Adipocyte (in vitro differentiated cells): ENCODE measurements at regions not wholly inside any gene's neighbourhood (a gene's known extent, or its start where the extent isn't known, plus 50 kb on each side); places are given as distances from the start of the nearest gene placed in this dataset.
"Not testable (repeated sequence)": the region's sequence is repeated elsewhere in the genome, so short reads cannot be mapped to it uniquely, and the experiment has no call there.

Source experiments
- DNase-seq: peaks from one replicate; pipeline ENCODE4 v3.0.0-alpha.2; 2015; ENCODE audit warnings: low read depth
- H3K27me3 ChIP-seq: replicated peaks from 2 replicates; pipeline ENCODE4 v1.7.0; 2013; ENCODE audit warnings: mild to moderate bottlenecking, low read length, moderate library complexity; ENCODE audit not compliant: control insufficient read depth, insufficient read depth
- H3K36me3 ChIP-seq: 2 replicates; pipeline ENCODE4 v1.7.0; 2013; ENCODE audit warnings: low read length, mild to moderate bottlenecking, moderate library complexity; ENCODE audit not compliant: control insufficient read depth, insufficient read depth, severe bottlenecking
- H3K4me1 ChIP-seq: 2 replicates; pipeline ENCODE4 v1.7.0; 2013; ENCODE audit warnings: mild to moderate bottlenecking, low read length, moderate library complexity; ENCODE audit not compliant: control insufficient read depth, insufficient read depth
- H3K4me3 ChIP-seq: 2 replicates; pipeline ENCODE4 v1.7.0; 2013; ENCODE audit warnings: mild to moderate bottlenecking, low read length, moderate library complexity
- H3K9ac ChIP-seq: 2 replicates; pipeline ENCODE4 v1.7.0; 2013; ENCODE audit warnings: mild to moderate bottlenecking, low read length, moderate library complexity
- H3K9me3 ChIP-seq: 2 replicates; pipeline ENCODE4 v1.7.0; 2013; ENCODE audit warnings: mild to moderate bottlenecking, low read length, moderate library complexity; ENCODE audit not compliant: control insufficient read depth

DNA sequence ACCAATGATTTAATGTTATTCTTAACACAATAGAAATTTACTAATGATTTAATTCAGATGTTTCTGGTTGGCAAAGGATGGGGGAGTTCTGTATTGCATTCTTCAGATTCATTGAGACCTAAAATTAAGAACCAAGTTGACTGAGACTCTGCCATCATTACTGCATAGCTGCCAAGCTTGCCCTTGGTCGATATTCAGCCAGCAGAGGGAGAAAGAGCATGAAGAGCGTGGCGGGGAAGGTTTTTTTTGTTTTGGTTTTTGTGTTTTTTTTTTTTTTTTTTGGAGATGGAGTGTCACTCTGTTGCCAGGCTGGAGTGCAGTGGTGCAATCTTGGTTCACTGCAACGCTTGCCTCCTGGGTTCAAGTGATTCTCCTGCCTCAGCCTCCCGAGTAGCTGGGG, 659.4 kb upstream of the EEF2KMT start:
- H3K4me1 ChIP-seq: no peaks in the 10 kb centered on the region
- no peaks in the 10 kb centered on the region for H3K9me3 ChIP-seq
- DNase-seq: no peak

DNA sequence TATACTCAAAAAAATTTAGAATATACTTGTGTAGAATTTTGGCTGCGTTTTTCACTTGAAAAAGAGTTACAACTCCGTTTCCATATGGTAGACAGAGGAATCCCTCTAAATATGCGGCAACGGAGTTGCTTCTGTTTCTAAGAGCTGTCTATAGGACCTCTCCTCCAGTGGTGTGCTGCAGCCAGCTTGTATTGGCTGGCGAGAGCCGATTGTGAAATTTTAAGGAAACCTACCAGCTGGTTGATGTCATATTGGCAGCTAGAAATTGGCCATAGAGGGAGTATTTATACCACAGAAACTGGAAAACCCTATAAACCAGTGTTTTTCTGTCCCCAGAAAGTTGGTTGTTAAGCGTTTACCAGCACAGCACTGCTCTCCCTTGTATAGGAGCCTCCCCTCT, 655.8 kb upstream of the EEF2KMT start:
- H3K9me3 ChIP-seq: no peaks in the 10 kb centered on the region
- no peak overlapping the region for H3K4me3 ChIP-seq
- no peaks in the 10 kb centered on the region for H3K36me3 ChIP-seq
- no peak for DNase-seq
- no peaks in the 10 kb centered on the region for H3K27me3 ChIP-seq
- no peaks in the 10 kb centered on the region for H3K4me1 ChIP-seq
- no peak overlapping the region for H3K9ac ChIP-seq

More for the DNA sequence above, 659.4 kb upstream of the EEF2KMT start:
- Histone ChIP-seq H3K4me3 (no peak overlapping the region), H3K27me3 (no peaks in the 10 kb centered on the region), H3K9ac (no peak overlapping the region), H3K36me3 (no peaks in the 10 kb centered on the region)

- no peak for DNase-seq
Observed at GRCh38 chr16:5751216-5751615, 653.6 kb upstream of the EEF2KMT start.

DNA sequence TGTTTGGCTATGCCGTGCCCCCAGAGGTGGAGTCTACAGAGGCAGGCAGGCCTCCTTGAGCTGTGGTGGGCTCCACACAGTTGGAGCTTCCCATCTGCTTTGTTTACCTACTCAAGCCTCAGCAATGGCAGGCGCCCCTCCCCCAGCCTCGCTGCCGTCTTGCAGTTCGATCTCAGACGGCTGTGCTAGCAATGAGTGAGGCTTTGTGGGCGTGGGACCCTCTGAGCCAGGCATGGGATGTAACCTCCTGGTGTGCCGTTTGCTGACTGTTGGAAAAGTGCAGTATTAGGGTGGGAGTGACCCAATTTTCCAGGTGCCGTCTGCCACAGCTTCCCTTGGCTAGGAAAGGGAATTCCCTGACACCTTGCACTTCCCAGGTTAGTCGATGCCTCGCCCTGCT, 652.8 kb upstream of the EEF2KMT start:
- not testable (repeated sequence) for H3K4me1 ChIP-seq, H3K4me3 ChIP-seq, H3K36me3 ChIP-seq, H3K27me3 ChIP-seq, H3K9ac ChIP-seq, DNase-seq, H3K9me3 ChIP-seq

More at GRCh38 chr16:5751216-5751615, 653.6 kb upstream of the EEF2KMT start:
- no peak overlapping the region for H3K9ac ChIP-seq
- H3K9me3 ChIP-seq: no peaks in the 10 kb centered on the region
- H3K4me1 ChIP-seq: no peaks in the 10 kb centered on the region
- H3K27me3 ChIP-seq: no peaks in the 10 kb centered on the region
- no peaks in the 10 kb centered on the region for H3K36me3 ChIP-seq
- H3K4me3 ChIP-seq: no peak overlapping the region

DNA sequence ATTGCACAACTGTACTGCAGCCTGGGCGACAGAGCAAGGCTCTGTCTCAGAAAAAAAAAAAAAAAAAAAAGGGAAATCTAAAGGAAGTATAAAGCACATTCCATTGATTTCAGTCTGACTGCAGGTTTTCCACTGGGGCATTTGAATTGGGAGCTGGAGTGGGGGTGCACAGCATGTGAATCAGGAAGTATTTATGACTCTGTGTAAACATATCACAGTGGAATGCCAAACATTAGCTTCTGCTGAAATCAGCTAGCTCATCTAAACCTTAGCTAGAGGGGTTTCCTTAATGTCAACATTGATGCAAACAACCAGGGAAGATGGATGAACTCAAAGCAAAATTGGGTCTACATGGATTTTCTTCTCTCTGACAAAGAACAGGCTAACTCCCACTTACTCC, 641.0 kb upstream of the EEF2KMT start:
- no peak for DNase-seq
- Histone ChIP-seq H3K27me3 (no peaks in the 10 kb centered on the region), H3K9me3 (peaks cover 2% of the 10 kb centered on the region), H3K4me3 (no peak overlapping the region), H3K4me1 (no peaks in the 10 kb centered on the region), H3K36me3 (no peaks in the 10 kb centered on the region), H3K9ac (no peak overlapping the region)

- H3K9me3 ChIP-seq: peaks cover 2% of the 10 kb centered on the region
- no peak overlapping the region for H3K4me3 ChIP-seq
- no peak overlapping the region for H3K9ac ChIP-seq
- H3K36me3 ChIP-seq: no peaks in the 10 kb centered on the region
- H3K27me3 ChIP-seq: no peaks in the 10 kb centered on the region
- no peak for DNase-seq
- H3K4me1 ChIP-seq: no peaks in the 10 kb centered on the region
Observed at GRCh38 chr16:5736209-5736930, 638.8 kb upstream of the EEF2KMT start.

DNA sequence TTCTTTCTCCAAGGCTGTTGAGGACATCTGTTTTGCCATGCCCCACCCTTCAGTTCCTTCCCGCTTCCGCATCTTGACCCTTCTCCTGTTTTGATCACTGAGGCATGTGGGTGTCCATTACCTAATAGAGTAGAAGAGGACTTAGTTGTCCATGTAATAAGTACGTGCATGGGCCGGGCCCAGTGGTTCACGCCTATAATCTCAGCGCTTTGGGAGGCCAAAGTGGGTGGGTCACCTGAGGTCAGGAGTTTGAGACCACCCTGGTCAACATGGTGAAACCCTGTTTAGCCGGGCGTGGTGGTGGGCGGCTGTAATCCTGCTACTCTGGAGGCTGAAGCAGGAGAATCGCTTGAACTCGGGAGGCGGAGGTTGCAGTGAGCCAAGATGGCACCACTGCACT, 637.8 kb upstream of the EEF2KMT start:
- no peaks in the 10 kb centered on the region for H3K4me1 ChIP-seq
- no peaks in the 10 kb centered on the region for H3K36me3 ChIP-seq
- H3K9ac ChIP-seq: no peak overlapping the region
- H3K4me3 ChIP-seq: no peak overlapping the region
- no peaks in the 10 kb centered on the region for H3K27me3 ChIP-seq
- no peak for DNase-seq
- H3K9me3 ChIP-seq: peaks cover under 1% of the 10 kb centered on the region

DNA sequence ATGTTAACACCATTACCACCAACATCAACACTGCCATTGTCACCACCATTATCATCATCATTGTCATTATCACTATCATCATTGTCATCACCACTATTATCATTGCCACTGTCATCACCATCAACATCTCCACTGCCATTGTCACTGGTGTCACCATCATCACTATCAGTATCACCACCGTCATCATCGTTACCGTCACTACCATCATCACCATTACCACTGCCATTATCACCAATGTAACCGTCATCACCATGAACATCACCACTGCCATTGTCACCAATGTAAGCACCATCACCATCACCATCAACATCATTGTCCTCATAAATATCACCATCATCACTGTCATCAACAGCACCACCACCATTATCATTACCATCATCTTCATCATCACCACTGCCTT, 633.2 kb upstream of the EEF2KMT start:
- no peak overlapping the region for H3K9ac ChIP-seq
- no peaks in the 10 kb centered on the region for H3K4me1 ChIP-seq
- no peaks in the 10 kb centered on the region for H3K9me3 ChIP-seq
- no peak overlapping the region for H3K4me3 ChIP-seq
- no peak for DNase-seq
- no peaks in the 10 kb centered on the region for H3K27me3 ChIP-seq
- no peaks in the 10 kb centered on the region for H3K36me3 ChIP-seq

- no peak for DNase-seq
- H3K4me1 ChIP-seq: no peaks in the 10 kb centered on the region
- no peaks in the 10 kb centered on the region for H3K36me3 ChIP-seq
- H3K9ac ChIP-seq: no peak overlapping the region
- no peaks in the 10 kb centered on the region for H3K27me3 ChIP-seq
- H3K9me3 ChIP-seq: no peaks in the 10 kb centered on the region
- no peak overlapping the region for H3K4me3 ChIP-seq
Observed at GRCh38 chr16:5722116-5722619, 624.6 kb upstream of the EEF2KMT start.

DNA sequence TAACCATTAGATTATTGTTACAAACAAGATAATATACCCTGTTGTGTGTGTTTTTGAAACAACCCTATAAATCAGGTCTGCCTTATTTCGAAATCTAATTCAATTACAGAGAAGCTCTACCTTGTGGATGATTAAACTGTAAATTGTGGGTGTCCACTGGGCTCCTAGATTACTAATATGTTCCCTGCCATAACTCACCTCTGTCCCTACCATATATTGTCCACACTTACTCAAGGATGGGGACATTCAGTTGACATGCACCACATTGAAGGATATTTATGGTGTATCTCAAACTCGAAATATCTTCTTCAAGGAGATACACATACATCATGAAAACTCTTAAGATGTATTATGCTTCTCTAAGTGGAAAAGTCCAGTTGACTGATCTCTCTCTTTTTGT, 617.6 kb upstream of the EEF2KMT start:
- Histone ChIP-seq H3K9me3 (no peaks in the 10 kb centered on the region), H3K27me3 (no peaks in the 10 kb centered on the region), H3K9ac (no peak overlapping the region), H3K36me3 (no peaks in the 10 kb centered on the region), H3K4me3 (no peak overlapping the region), H3K4me1 (no peaks in the 10 kb centered on the region)
- no peak for DNase-seq

GRCh38 chr16:5709889-5710288, 612.3 kb upstream of the EEF2KMT start:
- Histone ChIP-seq H3K4me3 (no peak overlapping the region), H3K4me1 (no peaks in the 10 kb centered on the region), H3K27me3 (no peaks in the 10 kb centered on the region), H3K36me3 (no peaks in the 10 kb centered on the region), H3K9ac (no peak overlapping the region), H3K9me3 (no peaks in the 10 kb centered on the region)
- DNase-seq: peak; percentile 0

DNA sequence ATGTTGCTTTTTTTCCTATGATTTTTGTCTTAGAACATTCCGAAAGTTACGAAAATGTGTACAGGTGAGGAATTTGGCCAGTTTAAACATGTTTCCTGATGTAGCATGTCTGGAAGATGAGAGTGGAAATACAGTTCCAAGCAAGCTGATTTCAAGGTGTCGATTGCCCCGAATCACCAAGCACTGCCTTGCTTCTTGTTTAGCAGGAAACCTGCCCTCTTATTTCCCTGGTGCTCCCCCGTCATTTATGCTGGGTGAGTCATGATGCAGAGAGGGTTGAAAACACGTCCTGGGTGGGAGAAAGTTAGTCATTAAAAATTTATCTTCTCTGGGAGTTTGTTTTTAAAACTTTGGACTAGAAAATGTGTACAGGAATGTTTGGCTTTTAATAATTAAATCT, 608.6 kb upstream of the EEF2KMT start:
- Histone ChIP-seq H3K4me1 (no peaks in the 10 kb centered on the region), H3K4me3 (no peak overlapping the region), H3K9me3 (peaks cover 9% of the 10 kb centered on the region)

More for the DNA sequence above, 608.6 kb upstream of the EEF2KMT start:
- no peak overlapping the region for H3K9ac ChIP-seq
- DNase-seq: no peak
- H3K36me3 ChIP-seq: no peaks in the 10 kb centered on the region
- no peaks in the 10 kb centered on the region for H3K27me3 ChIP-seq
